ENCODE measurements at regions not wholly inside any gene's neighbourhood (a gene's known extent, or its start where the extent isn't known, plus 50 kb on each side); places are given as distances from the start of the nearest gene placed in this dataset.

DNA sequence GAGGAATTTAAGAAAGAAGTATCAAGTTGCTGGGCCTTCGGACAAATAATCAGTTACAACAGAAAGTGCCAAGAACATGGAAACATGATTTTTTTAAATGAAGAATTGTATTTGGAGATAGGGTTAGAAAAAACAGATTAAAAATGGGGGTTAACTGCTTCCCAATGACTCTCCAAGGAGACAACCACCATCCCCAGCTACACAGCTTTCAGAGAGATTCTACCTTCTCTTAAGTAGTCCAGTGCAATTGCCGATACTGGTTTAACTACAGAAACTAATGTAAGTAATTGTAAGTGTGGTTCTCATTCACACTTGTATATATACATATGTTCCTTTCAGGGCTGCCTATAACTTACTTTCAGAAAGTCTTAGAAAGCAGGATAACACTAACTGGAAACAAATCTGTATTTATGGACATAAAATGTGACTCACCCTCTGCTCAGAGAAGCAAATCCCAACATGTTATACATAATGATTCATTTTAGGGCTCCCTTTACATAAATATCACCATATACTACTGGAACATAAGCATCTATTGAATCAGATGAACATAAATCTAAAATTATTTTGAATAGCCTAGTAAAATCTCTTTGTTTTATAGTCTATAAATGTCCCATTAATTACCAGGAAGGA is 248.9 kb upstream of the UGT8 start:
- TF ChIP-seq, protein P1, sequence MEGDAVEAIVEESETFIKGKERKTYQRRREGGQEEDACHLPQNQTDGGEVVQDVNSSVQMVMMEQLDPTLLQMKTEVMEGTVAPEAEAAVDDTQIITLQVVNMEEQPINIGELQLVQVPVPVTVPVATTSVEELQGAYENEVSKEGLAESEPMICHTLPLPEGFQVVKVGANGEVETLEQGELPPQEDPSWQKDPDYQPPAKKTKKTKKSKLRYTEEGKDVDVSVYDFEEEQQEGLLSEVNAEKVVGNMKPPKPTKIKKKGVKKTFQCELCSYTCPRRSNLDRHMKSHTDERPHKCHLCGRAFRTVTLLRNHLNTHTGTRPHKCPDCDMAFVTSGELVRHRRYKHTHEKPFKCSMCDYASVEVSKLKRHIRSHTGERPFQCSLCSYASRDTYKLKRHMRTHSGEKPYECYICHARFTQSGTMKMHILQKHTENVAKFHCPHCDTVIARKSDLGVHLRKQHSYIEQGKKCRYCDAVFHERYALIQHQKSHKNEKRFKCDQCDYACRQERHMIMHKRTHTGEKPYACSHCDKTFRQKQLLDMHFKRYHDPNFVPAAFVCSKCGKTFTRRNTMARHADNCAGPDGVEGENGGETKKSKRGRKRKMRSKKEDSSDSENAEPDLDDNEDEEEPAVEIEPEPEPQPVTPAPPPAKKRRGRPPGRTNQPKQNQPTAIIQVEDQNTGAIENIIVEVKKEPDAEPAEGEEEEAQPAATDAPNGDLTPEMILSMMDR (IDR thresholded peaks at IDR 0.05), result no peak
- no peak for TF ChIP-seq POLR2A (IDR thresholded peaks at IDR 0.05)

All from adrenal gland (tissue), 5 donors.